ENCODE measurements at regions not wholly inside any gene's neighbourhood (a gene's known extent, or its start where the extent isn't known, plus 50 kb on each side); places are given as distances from the start of the nearest gene placed in this dataset.

DNA sequence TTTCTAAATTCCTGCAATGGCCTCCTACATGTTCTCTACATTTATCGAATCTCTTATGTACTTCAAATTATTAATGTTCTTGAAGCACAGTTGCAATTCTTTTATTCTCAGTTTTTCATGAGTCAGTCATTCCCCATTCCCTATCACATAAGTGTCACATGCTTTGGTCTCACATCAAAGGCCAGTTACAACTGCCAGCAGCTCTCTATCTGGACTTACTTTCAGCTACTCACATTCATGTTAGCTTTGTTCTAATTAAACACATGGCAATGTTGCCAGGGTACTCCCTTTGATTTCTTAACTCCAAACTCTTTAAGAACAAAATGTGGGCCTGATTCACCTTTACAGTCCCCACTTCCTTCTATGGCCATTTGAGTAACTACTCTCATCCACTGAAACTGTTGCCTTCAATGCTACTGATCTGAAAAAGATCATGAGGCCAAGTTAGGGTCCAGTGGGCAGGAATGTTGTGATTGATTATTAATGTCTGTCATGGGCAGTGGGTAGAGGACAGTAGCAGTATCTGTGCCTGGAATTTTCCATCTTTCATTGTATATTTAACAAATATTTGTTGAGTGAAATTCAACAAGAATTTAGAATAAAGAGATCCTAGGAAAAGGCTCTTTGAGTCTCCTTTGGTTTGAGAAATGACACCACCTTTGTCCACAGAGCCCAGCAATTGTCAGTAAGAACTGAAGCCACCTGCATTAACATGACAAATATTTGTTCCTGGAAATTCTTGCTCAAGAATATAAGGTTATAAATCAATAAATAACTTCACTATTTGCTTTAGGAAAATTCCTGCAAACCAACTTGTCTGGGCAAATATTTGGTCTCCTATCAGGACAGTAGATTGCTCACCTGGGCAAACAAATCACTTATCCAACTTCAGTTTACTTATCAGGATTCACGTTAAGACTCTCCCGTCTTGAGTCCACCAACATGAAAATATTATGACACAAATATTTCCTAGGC lies 153.6 kb upstream of the SAMSN1 start:
- no peaks in the 10 kb centered on the region for H3K4me1 Mint-ChIP-seq
- H3K27me3 Mint-ChIP-seq (ENCODE audit: low read depth), result no peaks in the 10 kb centered on the region
- DNase-seq (ENCODE audit: low read depth, low spot score), result no peak

GRCh38 chr21:14697769-14698168 lies 151.7 kb upstream of the SAMSN1 start:
- Mint-ChIP-seq H3K4me3 (no peak overlapping the region), H3K27me3 (ENCODE audit: low read depth) (no peaks in the 10 kb centered on the region), H3K27ac (ENCODE audit: unreplicated experiment) (no peak overlapping the region), H3K9me3 (no peaks in the 10 kb centered on the region), H3K4me1 (no peaks in the 10 kb centered on the region), H3K36me3 (ENCODE audit: low read depth) (no peaks in the 10 kb centered on the region)
- no peak for DNase-seq (ENCODE audit: low read depth, low spot score)
- TF ChIP-seq, protein P1, sequence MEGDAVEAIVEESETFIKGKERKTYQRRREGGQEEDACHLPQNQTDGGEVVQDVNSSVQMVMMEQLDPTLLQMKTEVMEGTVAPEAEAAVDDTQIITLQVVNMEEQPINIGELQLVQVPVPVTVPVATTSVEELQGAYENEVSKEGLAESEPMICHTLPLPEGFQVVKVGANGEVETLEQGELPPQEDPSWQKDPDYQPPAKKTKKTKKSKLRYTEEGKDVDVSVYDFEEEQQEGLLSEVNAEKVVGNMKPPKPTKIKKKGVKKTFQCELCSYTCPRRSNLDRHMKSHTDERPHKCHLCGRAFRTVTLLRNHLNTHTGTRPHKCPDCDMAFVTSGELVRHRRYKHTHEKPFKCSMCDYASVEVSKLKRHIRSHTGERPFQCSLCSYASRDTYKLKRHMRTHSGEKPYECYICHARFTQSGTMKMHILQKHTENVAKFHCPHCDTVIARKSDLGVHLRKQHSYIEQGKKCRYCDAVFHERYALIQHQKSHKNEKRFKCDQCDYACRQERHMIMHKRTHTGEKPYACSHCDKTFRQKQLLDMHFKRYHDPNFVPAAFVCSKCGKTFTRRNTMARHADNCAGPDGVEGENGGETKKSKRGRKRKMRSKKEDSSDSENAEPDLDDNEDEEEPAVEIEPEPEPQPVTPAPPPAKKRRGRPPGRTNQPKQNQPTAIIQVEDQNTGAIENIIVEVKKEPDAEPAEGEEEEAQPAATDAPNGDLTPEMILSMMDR (conservative IDR thresholded peaks at IDR 0.05), result no peak

More for the DNA sequence above, 153.6 kb upstream of the SAMSN1 start:
- Mint-ChIP-seq H3K27ac (ENCODE audit: unreplicated experiment) (no peak overlapping the region), H3K9me3 (no peaks in the 10 kb centered on the region), H3K36me3 (ENCODE audit: low read depth) (no peaks in the 10 kb centered on the region), H3K4me3 (no peak overlapping the region)
- TF ChIP-seq, protein P1 (conservative IDR thresholded peaks at IDR 0.05), result no peak

- Mint-ChIP-seq H3K9me3 (no peaks in the 10 kb centered on the region), H3K4me3 (no peak overlapping the region), H3K36me3 (ENCODE audit: low read depth) (no peaks in the 10 kb centered on the region), H3K4me1 (no peaks in the 10 kb centered on the region), H3K27me3 (ENCODE audit: low read depth) (no peaks in the 10 kb centered on the region), H3K27ac (ENCODE audit: unreplicated experiment) (no peak overlapping the region)
- TF ChIP-seq, protein P1 (conservative IDR thresholded peaks at IDR 0.05), result no peak
- no peak for DNase-seq (ENCODE audit: low read depth, low spot score)
Measured at GRCh38 chr21:14694817-14695216, 148.7 kb upstream of the SAMSN1 start.

DNA sequence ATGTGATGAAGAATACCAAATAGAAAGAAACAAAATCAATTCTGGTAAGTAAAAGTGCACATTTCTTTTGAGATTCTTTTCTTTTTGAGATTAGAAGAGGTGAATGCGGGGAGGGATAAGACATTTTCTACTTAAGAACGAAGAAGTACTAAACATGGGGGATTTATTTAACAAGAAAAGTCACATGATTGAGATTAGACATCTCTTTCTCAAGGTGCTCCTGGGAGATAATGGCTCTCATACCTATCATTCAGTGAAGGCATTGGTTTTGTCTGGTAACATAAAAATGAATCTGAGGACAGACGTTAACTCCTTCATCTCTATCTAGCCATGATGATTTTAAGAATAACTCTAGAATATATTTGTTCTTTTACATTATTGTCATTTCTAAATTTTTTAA lies 147.9 kb upstream of the SAMSN1 start:
- Mint-ChIP-seq H3K4me1 (no peaks in the 10 kb centered on the region), H3K9me3 (no peaks in the 10 kb centered on the region), H3K4me3 (no peak overlapping the region), H3K36me3 (ENCODE audit: low read depth) (no peaks in the 10 kb centered on the region), H3K27ac (ENCODE audit: unreplicated experiment) (no peak overlapping the region), H3K27me3 (ENCODE audit: low read depth) (no peaks in the 10 kb centered on the region)
- no peak for DNase-seq (ENCODE audit: low read depth, low spot score)
- TF ChIP-seq, protein P1 (conservative IDR thresholded peaks at IDR 0.05), result no peak

GRCh38 chr21:14691914-14692313 lies 145.8 kb upstream of the SAMSN1 start:
- TF ChIP-seq, protein P1 (conservative IDR thresholded peaks at IDR 0.05), result no peak
- Mint-ChIP-seq H3K27ac (ENCODE audit: unreplicated experiment) (no peak overlapping the region), H3K36me3 (ENCODE audit: low read depth) (no peaks in the 10 kb centered on the region), H3K4me1 (no peaks in the 10 kb centered on the region), H3K4me3 (no peak overlapping the region), H3K27me3 (ENCODE audit: low read depth) (no peaks in the 10 kb centered on the region), H3K9me3 (no peaks in the 10 kb centered on the region)
- DNase-seq (ENCODE audit: low read depth, low spot score), result no peak
